HG03432 (cell line): ENCODE measurements at regions not wholly inside any gene's neighbourhood (a gene's known extent, or its start where the extent isn't known, plus 50 kb on each side); places are given as distances from the start of the nearest gene placed in this dataset.
"Not testable (repeated sequence)": the region's sequence is repeated elsewhere in the genome, so short reads cannot be mapped to it uniquely, and the experiment has no call there.

Experiments
- ATAC-seq: cut with Tn5 transposase; IDR thresholded peaks from one replicate; pipeline ENCODE4 v1.9.1; 2021; ENCODE audit warnings: mild to moderate bottlenecking, moderate library complexity; ENCODE audit not compliant: unreplicated experiment

DNA sequence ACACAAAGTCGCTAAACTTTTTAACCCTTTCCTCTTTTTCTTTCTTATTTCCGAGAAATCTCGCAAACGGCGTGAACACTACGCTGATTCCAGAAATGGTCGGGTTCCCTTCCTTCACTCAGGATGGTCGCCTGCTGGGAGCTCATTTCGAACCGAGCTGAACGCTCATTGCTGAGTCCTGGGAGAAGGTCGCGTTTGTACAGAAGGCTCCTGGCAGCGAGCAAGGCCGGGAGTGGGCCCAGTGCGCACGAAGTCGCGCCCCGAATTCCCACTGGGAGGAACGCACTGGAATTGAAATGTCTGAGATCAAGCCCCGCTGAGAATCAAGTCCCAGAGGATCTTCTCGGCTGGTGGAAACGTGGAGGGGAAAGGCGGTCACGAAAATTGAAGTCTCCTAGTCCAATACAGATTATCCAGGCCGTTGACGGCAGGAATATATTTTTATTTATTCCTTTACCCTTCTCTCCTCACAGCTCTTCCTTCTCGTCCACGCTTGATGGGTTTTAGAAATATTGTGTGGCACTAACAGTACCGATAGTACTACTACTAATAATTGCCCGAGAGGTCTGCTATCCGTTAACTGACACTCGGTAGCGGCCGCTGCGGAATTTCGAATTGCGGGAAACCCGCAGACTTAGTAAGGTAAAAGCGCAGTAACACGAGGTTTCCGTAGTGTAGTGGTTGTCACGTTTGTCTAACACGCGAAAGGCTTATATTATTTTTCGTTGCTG is 207.2 kb upstream of the ZNF184 start:
- no peak for ATAC-seq

DNA sequence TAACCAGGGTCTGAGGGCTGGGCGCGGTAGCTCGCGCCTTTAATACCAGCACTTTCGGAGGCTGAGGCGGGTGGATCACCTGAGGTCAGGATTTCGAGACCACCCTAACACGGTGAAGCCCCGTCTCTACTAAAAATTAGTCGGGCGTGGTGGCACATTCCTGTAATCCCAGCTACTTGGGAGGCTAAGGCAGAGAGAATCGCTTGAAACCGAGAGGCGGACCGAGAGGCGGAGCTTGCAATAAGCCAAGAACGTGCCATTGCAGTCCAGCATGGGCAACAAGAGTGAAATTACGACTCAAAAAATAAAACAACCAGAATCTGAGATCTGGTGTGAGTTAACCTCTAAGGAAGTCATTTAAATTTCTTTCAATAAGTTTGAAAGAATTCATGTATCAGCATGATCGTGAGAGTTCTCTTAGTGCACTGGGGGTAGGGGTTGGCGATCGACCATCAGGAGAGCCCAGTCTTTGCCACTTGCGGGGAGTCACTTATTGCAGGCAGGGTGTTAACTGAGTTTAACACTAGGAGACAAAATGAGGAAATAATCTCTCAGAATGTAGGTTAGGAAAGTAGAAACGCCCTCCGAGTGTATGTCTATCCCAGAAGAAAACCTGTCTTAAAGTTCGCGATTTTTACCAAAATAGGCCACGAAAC is 206.5 kb upstream of the ZNF184 start:
- ATAC-seq = no peak

DNA sequence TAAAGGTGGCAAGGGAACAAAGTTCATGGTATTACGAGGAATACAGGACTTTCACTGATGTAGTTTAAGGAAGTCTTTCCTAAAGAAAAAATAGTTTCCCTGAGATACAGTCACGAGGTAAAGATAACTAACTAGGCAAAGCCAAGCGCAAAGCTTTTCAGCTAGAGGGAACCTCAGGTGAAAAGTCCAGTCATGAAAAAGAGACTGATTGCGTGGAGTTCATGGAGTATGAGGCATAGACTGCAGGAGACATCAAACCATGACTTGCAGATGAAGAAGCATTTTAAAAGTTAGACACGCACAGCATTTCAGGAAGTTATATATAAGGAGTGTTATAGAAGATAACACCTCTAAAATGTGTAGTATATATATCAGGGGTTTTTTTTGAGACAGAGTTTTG is 205.6 kb upstream of the ZNF184 start:
- no peak for ATAC-seq

DNA sequence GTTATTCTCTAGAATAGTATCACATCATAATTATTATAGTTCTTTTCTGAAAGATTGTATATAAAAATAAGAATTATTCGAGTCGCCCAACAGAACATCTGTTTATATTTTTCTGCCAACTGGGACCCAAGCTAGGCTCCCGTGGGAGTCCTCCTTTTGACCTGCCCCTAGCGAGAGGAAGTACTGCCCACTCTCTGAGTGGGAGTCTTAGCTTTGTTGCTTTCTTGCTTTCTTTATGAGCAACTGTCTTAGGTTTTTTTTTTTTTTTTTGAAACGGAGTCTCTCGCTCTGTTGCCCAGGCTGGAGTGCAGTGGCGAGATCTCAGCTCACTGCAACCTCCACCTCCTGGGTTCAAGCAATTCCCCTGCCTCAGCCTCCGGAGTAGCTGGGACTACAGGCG is 202.0 kb upstream of the ZNF184 start:
- ATAC-seq = no peak

DNA sequence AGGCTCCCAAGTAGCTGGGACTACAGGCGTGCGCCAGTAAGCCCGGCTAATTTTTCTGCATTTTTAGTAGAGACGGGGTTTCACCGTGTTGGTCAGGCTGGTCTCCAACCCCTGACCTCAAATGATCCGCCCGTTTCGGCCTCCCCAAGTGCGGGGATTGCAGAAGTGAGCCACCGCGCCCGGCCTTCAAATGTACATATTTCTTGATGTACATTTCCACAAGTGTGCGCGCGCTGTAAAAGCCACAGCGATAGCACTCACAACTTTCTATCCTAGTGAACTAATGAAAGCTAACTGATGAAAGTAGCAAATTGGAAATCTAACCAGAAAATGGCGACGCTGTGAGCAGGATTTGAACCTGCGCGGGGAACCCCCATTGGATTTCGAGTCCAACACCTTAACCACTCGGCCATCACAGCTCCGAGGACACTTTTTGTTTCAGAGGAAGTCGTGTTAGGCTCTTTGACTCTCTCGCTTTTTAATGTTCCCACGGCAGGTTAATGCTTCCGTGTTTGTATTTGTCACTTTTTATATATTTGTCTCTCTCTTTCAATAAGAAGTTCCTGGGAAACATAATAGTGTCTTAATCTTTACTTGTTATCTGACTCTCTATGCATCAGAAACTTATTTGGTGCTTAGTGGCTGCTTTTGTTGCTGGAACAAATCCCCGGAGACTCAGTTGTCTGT is 199.4 kb upstream of the ZNF184 start:
- ATAC-seq = peak; percentile 56

DNA sequence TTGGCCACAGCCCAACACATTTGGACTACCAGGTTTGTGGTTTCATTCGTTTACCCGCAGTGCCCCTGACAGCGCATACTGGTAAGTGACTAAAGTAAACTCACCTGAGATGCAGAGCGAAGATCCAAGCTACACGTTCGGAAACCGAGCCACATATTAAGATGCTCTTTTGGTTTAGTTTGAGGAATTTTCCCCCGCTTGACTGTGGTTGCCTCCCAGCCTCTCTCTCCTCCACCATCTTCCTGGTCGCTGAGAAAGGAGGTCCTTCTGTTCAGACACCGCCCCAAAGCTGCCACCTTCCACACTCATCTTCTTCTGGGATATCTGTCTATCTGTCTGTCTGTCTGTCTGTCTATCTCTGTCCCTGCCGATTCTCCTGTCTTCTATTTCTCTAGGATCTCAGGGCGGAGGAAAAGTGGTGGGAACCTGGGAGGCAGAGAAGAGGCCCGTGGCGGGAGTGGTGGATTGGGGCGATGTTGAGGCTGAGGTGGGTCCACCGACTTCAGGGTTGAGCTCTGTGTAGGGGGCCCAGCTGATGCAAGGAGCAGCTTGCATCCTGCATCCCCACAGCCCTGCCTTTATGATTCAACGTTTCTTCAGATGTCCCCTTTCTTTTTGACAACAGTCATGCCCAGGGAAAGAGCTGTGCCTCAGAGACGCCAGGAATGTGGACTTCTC is 196.9 kb upstream of the ZNF184 start:
- no peak for ATAC-seq

DNA sequence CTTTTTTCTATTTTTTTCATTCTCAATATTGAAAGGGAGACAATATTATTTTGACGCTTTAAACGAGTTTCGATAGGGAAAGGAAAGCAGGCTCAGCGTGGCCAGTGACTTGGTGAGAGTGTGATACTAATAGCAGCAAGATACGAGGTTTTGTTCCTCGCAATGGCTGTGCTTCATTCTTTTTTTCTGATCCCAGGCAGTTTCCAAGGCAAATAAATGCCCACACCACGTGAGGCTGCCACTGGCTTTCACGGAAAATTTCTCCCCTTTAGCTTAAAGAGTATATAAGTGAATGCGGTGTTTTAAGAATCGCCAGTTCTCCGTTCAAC is 196.4 kb upstream of the ZNF184 start:
- ATAC-seq = no peak

DNA sequence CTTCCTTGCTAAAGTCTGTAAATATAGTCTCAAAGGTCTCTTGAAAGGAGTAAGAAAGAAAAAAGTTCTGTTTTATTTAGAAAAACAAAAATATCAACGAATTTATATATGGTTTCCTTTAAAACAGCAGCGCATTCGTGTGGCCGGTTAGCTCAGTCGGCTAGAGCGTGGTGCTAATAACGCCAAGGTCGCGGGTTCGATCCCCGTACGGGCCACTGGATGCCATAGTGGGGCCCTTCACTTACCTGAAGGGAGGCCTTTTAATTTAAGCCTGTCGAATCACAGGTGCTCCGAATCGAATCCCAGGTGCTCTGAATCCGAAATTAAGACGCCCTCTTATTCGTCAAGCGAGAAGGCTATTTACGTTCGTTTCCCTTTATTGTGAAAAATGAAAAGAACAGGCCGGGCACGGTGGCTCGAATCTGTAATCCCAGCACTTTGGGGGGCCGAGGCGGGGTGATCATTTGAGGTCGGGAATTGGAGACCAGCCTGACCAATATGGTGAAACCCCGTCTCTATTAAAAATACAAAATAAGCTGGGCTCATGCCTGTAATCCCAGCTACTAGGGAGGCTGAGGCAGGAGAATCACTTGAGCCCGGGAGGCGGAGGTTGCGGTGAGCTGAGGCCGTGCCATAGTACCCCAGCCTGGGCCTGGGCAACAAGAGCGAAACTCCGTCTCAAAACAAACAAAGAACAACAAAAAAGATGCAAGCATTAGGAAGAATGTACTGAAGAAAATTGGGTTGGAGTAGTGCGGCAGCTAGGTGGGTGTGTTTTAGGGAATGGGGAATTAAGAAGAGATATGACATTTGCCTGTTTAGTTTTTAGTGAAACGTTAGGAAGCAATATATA is 195.8 kb upstream of the ZNF184 start:
- no peak for ATAC-seq

DNA sequence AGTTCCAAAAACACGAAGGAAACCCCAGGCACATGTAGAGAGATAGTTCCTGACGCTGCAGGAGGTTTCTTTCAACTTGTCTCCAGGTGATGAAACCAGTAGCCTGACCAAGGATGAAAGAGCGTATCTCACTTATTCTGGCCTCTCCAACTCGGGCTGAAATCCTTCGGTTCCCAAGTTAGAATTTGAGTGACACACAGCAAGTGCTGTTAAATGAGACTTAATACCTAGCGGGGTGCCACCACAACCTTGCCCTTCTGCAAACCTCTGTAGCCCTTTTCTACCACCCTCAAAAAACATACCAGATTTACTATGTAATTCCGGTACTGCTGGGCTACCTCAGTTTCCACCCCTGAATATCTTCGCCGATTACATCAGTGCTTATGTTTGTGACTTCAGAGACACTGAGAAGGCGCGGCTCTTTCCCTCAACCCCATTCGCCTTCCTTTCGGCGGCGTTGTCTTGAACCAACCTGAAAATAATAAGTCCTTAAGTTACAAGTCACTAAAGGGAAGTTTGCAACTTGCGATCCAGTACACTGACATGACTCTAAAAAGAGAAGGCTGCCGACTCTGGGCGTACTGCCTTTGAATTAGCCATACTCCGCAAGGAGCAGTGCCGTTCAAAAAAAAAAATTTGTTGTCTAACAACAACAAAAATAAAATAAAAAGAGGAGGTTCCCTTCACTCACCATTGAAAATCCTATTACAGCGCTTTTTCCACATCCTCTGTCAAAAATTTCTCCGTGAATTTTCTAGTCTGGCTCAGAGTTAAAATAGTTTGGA is 194.9 kb upstream of the ZNF184 start:
- ATAC-seq = no peak

DNA sequence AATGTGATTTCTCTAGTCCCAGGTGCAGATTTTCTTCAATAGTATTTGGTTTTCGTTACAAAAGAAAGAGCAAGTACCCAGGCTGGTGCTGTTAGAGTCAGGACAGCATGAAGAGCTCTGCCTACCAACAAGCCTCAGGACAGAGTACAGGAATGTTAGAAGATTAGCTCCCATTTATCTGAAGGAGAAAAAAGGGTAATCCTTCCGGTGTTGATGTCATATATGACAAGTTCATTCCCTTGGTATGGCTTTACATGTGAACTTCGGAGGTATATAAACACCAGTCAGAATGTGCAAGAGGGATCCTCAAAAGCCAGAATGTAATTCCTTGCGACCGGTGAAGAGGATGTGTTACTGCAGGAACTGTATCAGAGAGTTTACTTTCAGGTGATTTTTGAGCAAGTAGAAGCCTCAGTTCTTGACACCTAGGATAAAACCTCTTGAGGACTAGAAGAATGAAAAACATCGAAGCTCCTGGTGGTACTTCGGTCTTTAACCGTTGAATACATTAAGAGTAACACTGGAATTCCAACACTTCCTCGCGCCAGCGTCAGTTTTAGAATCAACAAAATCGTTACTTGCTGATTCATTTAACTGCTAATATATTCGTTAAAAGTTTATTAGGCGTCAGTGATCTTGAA is 194.2 kb upstream of the ZNF184 start:
- no peak for ATAC-seq

DNA sequence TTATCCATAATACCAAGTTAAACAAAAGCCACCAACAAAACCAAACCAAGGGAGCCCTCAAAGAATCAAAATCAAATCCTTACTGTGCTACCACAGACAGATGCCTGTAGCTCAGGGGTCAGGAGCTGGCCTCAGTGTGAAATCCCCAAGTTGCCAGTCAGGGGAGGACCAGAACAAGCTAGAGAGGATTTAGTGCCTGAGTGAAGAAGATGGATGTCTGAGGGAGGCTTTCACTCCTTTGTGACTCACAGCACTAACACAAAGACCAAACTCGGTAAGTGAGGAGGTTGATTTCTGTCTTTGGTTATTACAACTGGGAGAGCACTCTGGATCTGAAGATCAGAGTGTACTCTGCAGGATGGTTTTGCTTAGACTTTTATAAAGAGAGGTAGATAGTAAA is 189.9 kb upstream of the ZNF184 start:
- ATAC-seq = no peak

DNA sequence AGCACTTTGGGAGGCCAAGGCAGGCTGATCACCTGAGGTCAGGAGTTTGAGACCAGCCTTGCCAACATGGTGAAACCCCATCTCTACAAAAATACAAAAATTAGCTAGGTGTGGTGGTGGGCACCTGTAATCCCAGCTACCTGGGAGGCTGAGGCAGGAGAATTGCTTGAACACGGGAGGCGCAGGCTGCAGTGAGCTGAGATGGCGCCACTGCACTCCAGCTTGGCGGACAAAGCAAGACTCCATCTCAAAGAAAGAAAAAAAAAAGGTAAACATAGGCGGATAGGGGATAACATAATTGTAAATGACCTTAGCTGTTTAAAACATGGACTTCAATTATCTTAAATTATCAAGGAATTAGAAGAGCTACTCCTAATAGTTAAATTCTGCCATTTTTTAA is 189.3 kb upstream of the ZNF184 start:
- ATAC-seq = not testable (repeated sequence)

DNA sequence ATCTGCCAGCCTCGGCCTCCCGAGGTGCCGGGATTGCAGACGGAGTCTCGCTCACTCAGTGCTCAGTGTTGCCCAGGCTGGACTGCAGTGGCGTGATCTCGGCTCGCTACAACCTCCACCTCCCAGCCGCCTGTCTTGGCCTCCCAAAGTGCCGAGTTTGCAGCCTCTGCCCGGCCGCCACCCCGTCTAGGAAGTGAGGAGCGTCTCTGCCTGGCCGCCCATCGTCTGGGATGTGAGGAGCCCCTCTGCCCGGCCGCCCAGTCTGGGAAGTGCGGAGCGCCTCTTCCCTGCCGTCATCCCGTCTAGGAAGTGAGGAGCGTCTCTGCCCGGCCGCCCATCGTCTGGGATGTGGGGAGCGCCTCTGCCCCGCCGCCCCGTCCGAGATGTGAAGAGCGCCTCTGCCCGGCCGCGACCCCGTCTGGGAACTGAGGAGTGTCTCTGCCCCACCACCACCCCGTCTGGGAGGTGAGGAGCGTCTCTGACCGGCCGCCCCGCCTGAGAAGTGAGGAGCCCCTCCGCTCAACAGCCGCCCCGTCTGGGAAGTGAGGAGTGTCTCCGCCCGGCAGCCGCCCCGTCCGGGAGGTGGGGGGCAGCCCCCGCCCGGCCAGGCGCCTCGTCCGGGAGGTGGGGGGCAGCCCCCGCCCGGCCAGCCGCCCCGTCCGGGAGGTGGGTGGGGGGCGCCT is 180.4 kb upstream of the ZNF184 start:
- ATAC-seq = not testable (repeated sequence)

DNA sequence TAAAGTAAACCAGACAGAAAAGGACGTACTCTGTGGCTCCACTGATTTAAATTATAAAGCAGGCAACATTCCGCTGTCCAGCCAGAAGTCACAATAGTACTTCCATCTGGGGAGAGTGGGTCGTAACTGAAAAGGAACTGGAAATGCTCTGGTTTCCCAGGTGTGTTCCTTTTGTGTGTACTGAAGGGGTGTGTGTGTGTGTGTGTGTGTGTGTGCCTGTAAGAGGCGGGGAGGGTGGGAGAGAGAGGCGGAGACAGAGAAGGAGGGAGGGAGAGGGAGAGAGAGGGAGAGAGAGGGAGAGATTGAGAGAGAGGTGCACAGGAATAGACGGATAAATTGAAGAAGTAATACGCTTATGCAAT is 178.4 kb upstream of the ZNF184 start:
- no peak for ATAC-seq

DNA sequence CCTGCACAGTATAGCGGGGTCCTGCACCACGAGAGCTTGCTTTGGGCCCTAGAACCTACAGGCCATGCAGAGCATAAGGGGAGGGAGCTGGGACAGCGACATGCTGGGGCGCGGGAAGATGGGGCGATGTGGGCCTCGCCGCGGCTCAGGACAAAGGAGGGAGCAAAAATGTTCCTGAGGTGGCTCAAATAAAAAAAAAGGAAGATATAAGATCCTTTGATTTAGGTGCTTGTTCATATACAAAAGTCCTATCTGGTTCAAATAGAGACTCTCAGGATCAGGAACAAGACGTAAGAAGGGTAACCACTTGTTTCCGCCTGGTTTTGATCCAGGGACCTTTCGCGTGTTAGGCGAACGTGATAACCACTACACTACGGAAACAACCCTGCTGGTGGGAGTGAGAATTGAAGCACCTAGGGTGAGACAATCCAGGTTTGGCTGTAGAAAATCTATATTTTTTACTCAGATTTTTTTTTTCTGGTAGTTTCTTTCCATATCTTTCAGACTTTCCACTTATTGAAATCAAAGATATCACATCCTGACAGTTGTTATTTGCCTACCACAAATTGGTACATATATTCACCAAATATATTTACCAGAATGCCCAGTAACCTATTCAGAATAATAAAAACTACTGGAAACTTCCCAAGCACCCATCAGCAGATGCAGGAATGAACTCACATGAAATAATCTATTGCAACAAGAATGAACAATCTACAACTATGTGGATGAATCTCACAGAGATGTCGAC is 177.9 kb upstream of the ZNF184 start:
- ATAC-seq = peak; percentile 57

DNA sequence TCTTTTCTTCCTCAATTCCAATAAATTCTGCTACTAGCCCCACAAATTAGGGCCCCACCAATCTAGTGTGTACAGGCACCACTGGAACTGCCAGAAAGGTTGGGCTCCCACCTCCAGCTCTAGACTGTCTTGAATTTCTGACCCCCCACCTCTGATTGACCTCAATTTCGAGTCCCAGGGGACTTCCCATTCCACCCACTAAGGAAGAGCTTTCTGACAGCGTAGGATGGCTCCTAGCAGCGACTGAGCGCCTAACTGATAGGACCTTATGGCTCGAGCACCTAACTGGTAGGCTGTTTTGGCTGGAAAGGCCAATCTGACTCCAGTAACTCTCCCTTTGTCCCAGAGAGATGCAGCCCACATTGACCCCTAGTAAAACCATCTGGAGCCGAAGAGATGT is 171.6 kb upstream of the ZNF184 start:
- ATAC-seq = no peak

DNA sequence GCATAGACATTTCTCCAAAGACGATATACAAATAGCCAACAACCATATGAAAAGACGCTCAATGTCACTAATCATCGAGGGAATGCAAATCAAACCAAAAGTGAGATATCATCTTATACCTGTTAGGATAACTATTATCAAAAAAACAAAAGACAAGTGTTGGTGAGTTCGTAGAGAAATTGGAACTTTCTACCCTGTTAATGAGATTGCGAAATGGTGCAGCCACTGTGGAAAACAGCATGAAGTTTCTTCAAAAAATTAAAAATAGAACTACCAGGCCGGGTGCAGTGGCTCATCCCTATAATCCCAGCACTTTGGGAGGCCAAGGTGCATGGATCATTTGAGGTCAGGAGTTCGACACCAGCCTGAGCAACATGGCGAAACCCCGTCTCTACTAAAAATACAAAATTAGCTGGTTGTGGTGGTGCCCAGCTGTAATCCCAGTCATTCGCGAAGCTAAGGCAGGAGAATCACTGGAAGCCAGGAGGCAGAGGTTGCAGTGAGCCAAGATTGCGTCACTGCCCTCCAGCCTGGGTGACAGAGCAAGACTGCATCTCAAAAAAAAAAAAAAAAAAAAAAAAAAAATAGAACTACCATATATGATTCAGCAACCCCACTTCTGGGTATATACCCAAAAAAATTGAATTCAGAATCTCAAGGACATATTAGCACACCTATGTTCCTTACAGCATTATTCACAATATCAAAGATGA is 170.0 kb upstream of the ZNF184 start:
- no peak for ATAC-seq

DNA sequence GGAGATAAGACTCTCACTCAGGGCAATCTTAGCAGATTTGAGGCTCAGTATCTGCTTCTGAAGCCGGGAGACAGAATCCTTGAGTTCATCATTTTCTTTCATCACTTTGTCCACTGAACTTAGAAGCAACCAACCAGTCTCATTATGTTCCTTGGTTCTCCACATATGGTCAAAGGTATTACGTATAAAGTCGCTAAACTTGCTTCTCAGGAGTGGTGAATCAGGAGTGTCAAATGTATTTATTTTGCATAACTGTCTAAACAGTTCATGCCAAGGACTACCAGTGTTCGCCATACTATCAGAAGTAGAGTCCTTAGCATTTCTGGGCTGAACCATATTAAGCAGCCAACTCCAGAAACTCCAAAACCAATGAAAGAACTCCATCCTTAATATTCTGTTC is 163.0 kb upstream of the ZNF184 start:
- ATAC-seq = not testable (repeated sequence)
